PFSK-1 (cell line): ENCODE measurements at regions not wholly inside any gene's neighbourhood (a gene's known extent, or its start where the extent isn't known, plus 50 kb on each side); places are given as distances from the start of the nearest gene placed in this dataset.

Experiments used
- FOXP2 ChIP-seq: optimal IDR thresholded peaks from 2 replicates; pipeline ENCODE3; 2011; ENCODE audit warnings: borderline replicate concordance, control low read depth, inconsistent platforms; ENCODE audit not compliant: insufficient read depth; ENCODE audit errors: extremely low read length, extremely low read depth
- POLR2AphosphoS5 ChIP-seq: IDR thresholded peaks from 2 replicates; pipeline ENCODE4 v1.6.1; 2012; ENCODE audit warnings: low read depth, mild to moderate bottlenecking, control low read depth, low read length, moderate library complexity
- REST ChIP-seq, 2 experiments: IDR thresholded peaks; 2 replicates each; pipeline versions ENCODE4 v1.6.1 to v1.8.0; 2011 to 2012; ENCODE audit warnings: low read depth in 2 of 2, low read length in 2 of 2, control low read depth in 1 of 2, inconsistent platforms in 1 of 2, mild to moderate bottlenecking in 1 of 2, moderate library complexity in 1 of 2; ENCODE audit not compliant: insufficient read depth in 1 of 2
- SIN3A ChIP-seq: IDR thresholded peaks from 2 replicates; pipeline ENCODE4 v1.6.1; 2012; ENCODE audit warnings: mild to moderate bottlenecking, low read length, moderate library complexity, borderline replicate concordance; ENCODE audit not compliant: insufficient read depth
- TAF1 ChIP-seq: IDR thresholded peaks from 2 replicates; pipeline ENCODE4 v1.6.1; 2012; ENCODE audit warnings: low read length, control low read depth, borderline replicate concordance; ENCODE audit not compliant: insufficient read depth

- no peak for TF ChIP-seq TAF1
- TF ChIP-seq POLR2AphosphoS5: no peak
- no peak for TF ChIP-seq REST (IDR thresholded peaks at IDR 0.05; ENCODE audit: insufficient read depth in 1 of 2, low read depth in 2 of 2, low read length in 2 of 2)
Measured at GRCh38 chr10:105956550-105956949, 1208.0 kb downstream of the SORCS1 start.

- TF ChIP-seq SIN3A (no peak), POLR2AphosphoS5 (no peak), TAF1 (no peak)
Measured at GRCh38 chr10:105953861-105954260, 1210.6 kb downstream of the SORCS1 start.

GRCh38 chr10:105953056-105953455, 1211.5 kb downstream of the SORCS1 start:
- no peak for TF ChIP-seq TAF1
- no peak for TF ChIP-seq REST (IDR thresholded peaks at IDR 0.05; ENCODE audit: insufficient read depth in 1 of 2, low read depth in 2 of 2, low read length in 2 of 2)
- no peak for TF ChIP-seq POLR2AphosphoS5
- no peak for TF ChIP-seq FOXP2
- TF ChIP-seq SIN3A: no peak

- no peak for TF ChIP-seq POLR2AphosphoS5
- no peak for TF ChIP-seq REST (IDR thresholded peaks at IDR 0.05; ENCODE audit: insufficient read depth in 1 of 2, low read depth in 2 of 2, low read length in 2 of 2)
- TF ChIP-seq TAF1: no peak
- TF ChIP-seq SIN3A: no peak
- TF ChIP-seq FOXP2: no peak
Measured at GRCh38 chr10:105952153-105952552, 1212.4 kb downstream of the SORCS1 start.

- TF ChIP-seq SIN3A (no peak), FOXP2 (no peak)
Measured at GRCh38 chr10:105950410-105950809, 1214.1 kb downstream of the SORCS1 start.

GRCh38 chr10:105949721-105950120, 1214.8 kb downstream of the SORCS1 start:
- TF ChIP-seq TAF1 (no peak), REST (IDR thresholded peaks at IDR 0.05; ENCODE audit: insufficient read depth in 1 of 2, low read depth in 2 of 2, low read length in 2 of 2) (no peak), POLR2AphosphoS5 (no peak), SIN3A (no peak), FOXP2 (no peak)
